Small intestine (tissue), 7 donors: ENCODE measurements at regions not wholly inside any gene's neighbourhood (a gene's known extent, or its start where the extent isn't known, plus 50 kb on each side); places are given as distances from the start of the nearest gene placed in this dataset.

Experiments
- DNase-seq, 2 donors: peaks; one replicate each; pipeline versions ENCODE4 v3.0.0 to v3.0.0-alpha.2; 2013
- FAIRE-seq: peaks from 2 replicates; lab custom pipeline; 2012; peaks lifted over from hg19 to GRCh38; lab: Jason Lieb, UNC
- H3K27ac ChIP-seq, 3 donors: one replicate each; pipeline ENCODE4 v1.5.1; 2013; ENCODE audit warnings: low read length in 2 of 3, mild to moderate bottlenecking in 2 of 3, control low read depth in 1 of 3, inconsistent platforms in 1 of 3, low read depth in 1 of 3, moderate library complexity in 1 of 3
- H3K27me3 ChIP-seq, 3 donors: one replicate each; pipeline ENCODE4 v1.6.1; 2013; ENCODE audit warnings: low read length in 3 of 3, inconsistent platforms in 1 of 3; ENCODE audit not compliant: control insufficient read depth in 3 of 3, insufficient read depth in 3 of 3
- H3K36me3 ChIP-seq, 3 donors: one replicate each; pipeline ENCODE4 v1.6.1; 2013; ENCODE audit warnings: low read length in 3 of 3, inconsistent platforms in 1 of 3, low read depth in 1 of 3, mild to moderate bottlenecking in 1 of 3, moderate library complexity in 1 of 3; ENCODE audit not compliant: control insufficient read depth in 3 of 3, insufficient read depth in 2 of 3
- H3K4me1 ChIP-seq, 3 donors: one replicate each; pipeline ENCODE4 v1.6.1; 2013; ENCODE audit warnings: low read length in 2 of 3, inconsistent platforms in 1 of 3, low read depth in 1 of 3, mild to moderate bottlenecking in 1 of 3, moderate library complexity in 1 of 3; ENCODE audit not compliant: control insufficient read depth in 3 of 3, insufficient read depth in 2 of 3
- H3K4me3 ChIP-seq, 3 donors: one replicate each; pipeline ENCODE4 v1.5.1; 2013; ENCODE audit warnings: low read length in 3 of 3, control low read depth in 1 of 3, inconsistent platforms in 1 of 3, low read depth in 1 of 3, mild to moderate bottlenecking in 1 of 3, moderate library complexity in 1 of 3
- H3K9me3 ChIP-seq, 2 donors: one replicate each; pipeline ENCODE4 v1.6.1; 2013; ENCODE audit warnings: low read depth in 1 of 2, low read length in 1 of 2; ENCODE audit not compliant: control insufficient read depth in 2 of 2, insufficient read depth in 1 of 2
- WGBS, 3 donors: extraction: QIAGEN DNeasy Blood & Tissue Kit; methylation state at CpG; one replicate each; pipeline ENCODE4 v1.1.7; 2013; 5-methylcytosine and 5-hydroxymethylcytosine counted together
- donor health status: healthy with polysubstance abuse.
- donor health status: control.
- donor health status: control.
- donor health status: Bipolar disorder and iron deficiency.
- donor health status: healthy.

GRCh38 chr3:101996832-101997231, 147.5 kb downstream of the NFKBIZ start:
- Histone ChIP-seq H3K27me3 (no peaks in the 10 kb centered on the region), H3K4me3 (no peak overlapping the region), H3K9me3 (no peaks in the 10 kb centered on the region), H3K4me1 (peaks cover 0 to 3% (median 0%) of the 10 kb centered on the region in 3 donors), H3K36me3 (no peaks in the 10 kb centered on the region), H3K27ac (no peak overlapping the region)
- FAIRE-seq (no peak), DNase-seq (no peak)
- WGBS, 3 donors = 87 to 96% (median 94%) methylated on average over 3 of the region's 3 CpGs

GRCh38 chr3:101998256-101998926, 149.1 kb downstream of the NFKBIZ start:
- no peak for FAIRE-seq
- 88 to 100% (median 97%) methylated on average over 3 of the region's 3 CpGs for WGBS, 3 donors
- no peak overlapping the region for H3K27ac ChIP-seq

GRCh38 chr3:101999177-101999779, 150.0 kb downstream of the NFKBIZ start:
- Histone ChIP-seq H3K4me1 (peaks cover 0 to 3% (median 0%) of the 10 kb centered on the region in 3 donors), H3K27ac (no peak overlapping the region), H3K4me3 (no peak overlapping the region), H3K36me3 (no peaks in the 10 kb centered on the region), H3K27me3 (no peaks in the 10 kb centered on the region), H3K9me3 (no peaks in the 10 kb centered on the region)
- FAIRE-seq (no peak), DNase-seq (no peak)
- 76 to 84% (median 84%) methylated on average over 3 of the region's 3 CpGs for WGBS, 3 donors

More at GRCh38 chr3:101998256-101998926, 149.1 kb downstream of the NFKBIZ start:
- Histone ChIP-seq H3K36me3 (no peaks in the 10 kb centered on the region), H3K4me1 (peaks cover 0 to 3% (median 0%) of the 10 kb centered on the region in 3 donors), H3K27me3 (no peaks in the 10 kb centered on the region), H3K4me3 (no peak overlapping the region), H3K9me3 (no peaks in the 10 kb centered on the region)
- peak in 1 of 2 donors; percentile 34 for DNase-seq

GRCh38 chr3:102000620-102001209, 151.4 kb downstream of the NFKBIZ start:
- no peaks in the 10 kb centered on the region for H3K27me3 ChIP-seq
- no peak overlapping the region for H3K27ac ChIP-seq
- no peak overlapping the region for H3K4me3 ChIP-seq
- FAIRE-seq = no peak
- no peaks in the 10 kb centered on the region for H3K36me3 ChIP-seq
- DNase-seq = no peak
- no peaks in the 10 kb centered on the region for H3K9me3 ChIP-seq
- WGBS, 3 donors = 78 to 90% (median 81%) methylated on average over 3 of the region's 3 CpGs
- peaks cover 0 to 3% (median 0%) of the 10 kb centered on the region in 3 donors for H3K4me1 ChIP-seq

- Histone ChIP-seq H3K4me1 (peaks cover 0 to 3% (median 0%) of the 10 kb centered on the region in 3 donors), H3K9me3 (no peaks in the 10 kb centered on the region), H3K27ac (no peak overlapping the region), H3K36me3 (no peaks in the 10 kb centered on the region), H3K4me3 (no peak overlapping the region), H3K27me3 (no peaks in the 10 kb centered on the region)
- 89 to 97% (median 90%) methylated on average over 1 of the region's 1 CpG for WGBS, 3 donors
- FAIRE-seq (no peak), DNase-seq (no peak)
Measured at GRCh38 chr3:102002056-102002455, 152.7 kb downstream of the NFKBIZ start.

- H3K36me3 ChIP-seq = no peaks in the 10 kb centered on the region
- WGBS, 3 donors = 83 to 98% (median 90%) methylated on average over 2 of the region's 2 CpGs
- peaks cover 0 to 8% of the 10 kb centered on the region in 2 donors for H3K9me3 ChIP-seq
- H3K4me1 ChIP-seq = no peaks in the 10 kb centered on the region
- H3K4me3 ChIP-seq = no peak overlapping the region
- no peak overlapping the region for H3K27ac ChIP-seq
- DNase-seq (no peak), FAIRE-seq (no peak)
- H3K27me3 ChIP-seq = no peaks in the 10 kb centered on the region
Measured at GRCh38 chr3:102004561-102004960, 155.2 kb downstream of the NFKBIZ start.

- no peak overlapping the region for H3K4me3 ChIP-seq
- no peak overlapping the region for H3K27ac ChIP-seq
- H3K36me3 ChIP-seq = no peaks in the 10 kb centered on the region
- H3K4me1 ChIP-seq = no peaks in the 10 kb centered on the region
- no peak for FAIRE-seq
- H3K9me3 ChIP-seq = peaks cover 0 to 8% of the 10 kb centered on the region in 2 donors
- DNase-seq = no peak
- no peaks in the 10 kb centered on the region for H3K27me3 ChIP-seq
Measured at GRCh38 chr3:102005551-102005950, 156.2 kb downstream of the NFKBIZ start.

GRCh38 chr3:102006812-102007485, 157.6 kb downstream of the NFKBIZ start:
- FAIRE-seq (no peak), DNase-seq (no peak)
- H3K9me3 ChIP-seq = peaks cover 0 to 8% of the 10 kb centered on the region in 2 donors
- H3K27ac ChIP-seq = no peak overlapping the region
- H3K27me3 ChIP-seq = no peaks in the 10 kb centered on the region
- H3K4me1 ChIP-seq = no peaks in the 10 kb centered on the region
- 56 to 96% (median 73%) methylated on average over 1 of the region's 1 CpG for WGBS, 3 donors
- no peaks in the 10 kb centered on the region for H3K36me3 ChIP-seq
- no peak overlapping the region for H3K4me3 ChIP-seq
